Endothelial cell (in vitro differentiated cells): ENCODE measurements at regions not wholly inside any gene's neighbourhood (a gene's known extent, or its start where the extent isn't known, plus 50 kb on each side); places are given as distances from the start of the nearest gene placed in this dataset.
"Not testable (repeated sequence)": the region's sequence is repeated elsewhere in the genome, so short reads cannot be mapped to it uniquely, and the experiment has no call there.

Experiments
- DNase-seq: peaks from one replicate; pipeline ENCODE4 v3.0.0; 2021; ENCODE audit warnings: low spot score
- H3K27ac Mint-ChIP-seq: one replicate; pipeline ENCODE4 v1.8.0; 2021; ENCODE audit warnings: mixed read lengths, inconsistent platforms; ENCODE audit not compliant: unreplicated experiment
- H3K27me3 Mint-ChIP-seq: one replicate; pipeline ENCODE4 v1.8.0; 2021; ENCODE audit warnings: mild to moderate bottlenecking, moderate library complexity, mixed read lengths, inconsistent platforms; ENCODE audit not compliant: unreplicated experiment
- H3K36me3 Mint-ChIP-seq: one replicate; pipeline ENCODE4 v1.8.0; 2021; ENCODE audit warnings: mild to moderate bottlenecking, low read depth, mixed read lengths, inconsistent platforms; ENCODE audit not compliant: unreplicated experiment
- H3K4me1 Mint-ChIP-seq: one replicate; pipeline ENCODE4 v1.8.0; 2021; ENCODE audit warnings: mild to moderate bottlenecking, mixed read lengths, inconsistent platforms; ENCODE audit not compliant: unreplicated experiment
- H3K4me3 Mint-ChIP-seq: one replicate; pipeline ENCODE4 v1.8.0; 2021; ENCODE audit warnings: mild to moderate bottlenecking, mixed read lengths, inconsistent platforms; ENCODE audit not compliant: unreplicated experiment
- H3K9me3 Mint-ChIP-seq: one replicate; pipeline ENCODE4 v1.8.0; 2021; ENCODE audit warnings: mixed read lengths, inconsistent platforms; ENCODE audit not compliant: unreplicated experiment
- CTCF ChIP-seq: fragments of 200-600 bp; sonication (generic); IDR thresholded peaks from one replicate; pipeline ENCODE4 v1.5.0; 2021; ENCODE audit warnings: antibody characterized with exemption; ENCODE audit not compliant: unreplicated experiment

DNA sequence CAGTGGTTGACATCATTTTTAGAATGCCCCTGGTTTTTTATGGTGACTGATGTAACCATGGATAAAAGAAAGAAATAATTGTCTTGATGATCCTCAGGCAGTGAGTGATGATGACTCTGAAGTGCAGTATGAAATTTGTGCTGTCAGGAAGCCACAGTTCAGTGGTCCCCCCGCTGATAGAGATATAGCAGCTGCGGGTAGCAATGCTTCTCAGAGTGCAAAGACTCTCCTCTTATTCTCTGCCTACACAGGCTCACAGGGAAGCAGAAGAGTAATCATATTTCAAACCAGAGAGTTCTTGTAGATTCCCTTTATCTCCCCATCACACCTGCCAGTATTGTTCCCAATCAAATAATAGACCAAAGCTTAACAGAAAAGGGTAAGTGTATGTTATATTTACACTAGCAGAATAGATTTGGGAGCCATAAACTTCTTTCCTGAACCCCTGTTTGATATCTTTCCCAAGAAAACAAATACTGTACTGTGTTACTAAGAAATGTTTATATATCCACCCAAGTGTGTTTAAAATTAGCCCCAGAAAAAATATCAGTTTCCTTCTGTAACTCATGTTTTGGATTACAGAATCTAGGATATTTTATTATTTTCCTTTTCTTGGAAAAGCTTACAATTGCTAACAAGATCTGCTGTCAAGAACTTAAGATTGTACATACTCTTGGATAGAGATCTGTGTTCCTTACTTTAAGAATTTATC lies 1817.4 kb upstream of the FLRT2 start:
- Mint-ChIP-seq H3K27ac (no peak overlapping the region), H3K4me3 (no peak overlapping the region), H3K36me3 (no peaks in the 10 kb centered on the region), H3K9me3 (no peaks in the 10 kb centered on the region), H3K27me3 (no peaks in the 10 kb centered on the region), H3K4me1 (no peaks in the 10 kb centered on the region)
- no peak for TF ChIP-seq CTCF
- no peak for DNase-seq

DNA sequence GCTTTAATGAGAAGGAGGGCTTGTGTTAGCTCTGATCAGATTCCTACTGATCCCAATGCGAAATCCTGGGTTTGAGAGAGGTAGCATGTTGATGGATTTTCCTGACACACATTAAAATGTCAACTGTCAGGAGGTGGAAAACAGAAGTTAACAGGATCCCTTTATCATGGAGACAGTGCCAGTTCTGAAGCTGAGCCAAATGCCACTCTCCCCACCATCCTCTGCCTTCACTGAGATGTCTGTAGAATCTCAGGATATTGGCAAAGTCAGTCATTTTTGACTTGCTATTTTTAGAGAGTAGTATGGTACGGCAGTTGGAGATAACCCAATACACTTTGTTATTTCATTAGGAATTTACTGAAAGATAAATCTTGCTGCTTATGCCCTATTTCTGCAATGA lies 1816.2 kb upstream of the FLRT2 start:
- no peak for DNase-seq
- no peak overlapping the region for H3K4me3 Mint-ChIP-seq
- H3K4me1 Mint-ChIP-seq = no peaks in the 10 kb centered on the region
- no peaks in the 10 kb centered on the region for H3K27me3 Mint-ChIP-seq
- no peaks in the 10 kb centered on the region for H3K9me3 Mint-ChIP-seq
- H3K36me3 Mint-ChIP-seq = no peaks in the 10 kb centered on the region
- no peak for TF ChIP-seq CTCF
- H3K27ac Mint-ChIP-seq = no peak overlapping the region

- no peak overlapping the region for H3K27ac Mint-ChIP-seq
- TF ChIP-seq CTCF = no peak
- no peak overlapping the region for H3K4me3 Mint-ChIP-seq
- no peaks in the 10 kb centered on the region for H3K27me3 Mint-ChIP-seq
- no peak for DNase-seq
- no peaks in the 10 kb centered on the region for H3K9me3 Mint-ChIP-seq
- H3K4me1 Mint-ChIP-seq = no peaks in the 10 kb centered on the region
- H3K36me3 Mint-ChIP-seq = no peaks in the 10 kb centered on the region
Observed at GRCh38 chr14:83714151-83714550, 1815.8 kb upstream of the FLRT2 start.

DNA sequence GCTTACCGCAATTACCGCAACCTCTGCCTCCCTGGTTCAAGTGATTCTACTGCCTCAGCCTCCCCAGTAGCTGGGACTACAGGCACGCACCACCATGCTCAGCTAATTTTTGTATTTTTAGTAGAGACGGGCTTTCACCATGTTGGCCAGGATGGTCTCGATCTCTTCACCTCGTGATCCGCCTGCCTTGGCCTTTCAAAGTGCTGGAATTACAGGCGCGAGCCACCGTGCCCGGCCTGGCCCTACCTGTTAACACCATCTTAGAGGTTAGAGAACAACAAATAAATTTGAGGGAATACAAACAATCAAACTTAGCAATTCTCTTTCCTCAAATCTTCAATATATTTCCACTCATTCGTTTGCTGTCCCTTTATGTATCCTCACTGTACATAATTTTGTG lies 1810.5 kb upstream of the FLRT2 start:
- not testable (repeated sequence) for DNase-seq, H3K4me1 Mint-ChIP-seq, H3K36me3 Mint-ChIP-seq, H3K4me3 Mint-ChIP-seq, H3K27me3 Mint-ChIP-seq, H3K9me3 Mint-ChIP-seq, H3K27ac Mint-ChIP-seq

DNA sequence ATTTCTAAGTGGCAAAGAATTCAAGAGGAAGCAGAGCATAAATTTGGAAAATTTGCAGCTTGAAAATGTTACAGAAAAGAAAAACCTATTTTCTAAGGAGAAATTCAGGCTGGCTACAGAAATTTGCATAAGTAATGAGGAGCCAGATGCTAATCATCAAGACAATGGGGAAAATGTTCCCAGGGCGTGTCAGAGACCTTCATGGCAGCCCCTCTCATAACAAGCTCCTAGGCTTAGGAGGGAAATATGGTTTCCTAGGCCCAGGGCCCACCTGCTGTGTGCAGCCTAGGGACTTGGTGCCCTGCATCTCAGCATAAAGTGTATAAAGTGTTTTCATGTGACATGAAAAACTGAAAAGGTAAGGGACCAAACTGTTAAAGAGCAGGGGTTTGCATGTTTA lies 1796.3 kb upstream of the FLRT2 start:
- no peak for TF ChIP-seq CTCF
- H3K27ac Mint-ChIP-seq = no peak overlapping the region
- H3K4me1 Mint-ChIP-seq = no peaks in the 10 kb centered on the region
- peaks cover 1% of the 10 kb centered on the region for H3K27me3 Mint-ChIP-seq
- no peak for DNase-seq
- H3K36me3 Mint-ChIP-seq = peaks cover 3% of the 10 kb centered on the region
- no peaks in the 10 kb centered on the region for H3K9me3 Mint-ChIP-seq
- H3K4me3 Mint-ChIP-seq = no peak overlapping the region
